ENCODE measurements at regions not wholly inside any gene's neighbourhood (a gene's known extent, or its start where the extent isn't known, plus 50 kb on each side); places are given as distances from the start of the nearest gene placed in this dataset.
"Not testable (repeated sequence)": the region's sequence is repeated elsewhere in the genome, so short reads cannot be mapped to it uniquely, and the experiment has no call there.

DNA sequence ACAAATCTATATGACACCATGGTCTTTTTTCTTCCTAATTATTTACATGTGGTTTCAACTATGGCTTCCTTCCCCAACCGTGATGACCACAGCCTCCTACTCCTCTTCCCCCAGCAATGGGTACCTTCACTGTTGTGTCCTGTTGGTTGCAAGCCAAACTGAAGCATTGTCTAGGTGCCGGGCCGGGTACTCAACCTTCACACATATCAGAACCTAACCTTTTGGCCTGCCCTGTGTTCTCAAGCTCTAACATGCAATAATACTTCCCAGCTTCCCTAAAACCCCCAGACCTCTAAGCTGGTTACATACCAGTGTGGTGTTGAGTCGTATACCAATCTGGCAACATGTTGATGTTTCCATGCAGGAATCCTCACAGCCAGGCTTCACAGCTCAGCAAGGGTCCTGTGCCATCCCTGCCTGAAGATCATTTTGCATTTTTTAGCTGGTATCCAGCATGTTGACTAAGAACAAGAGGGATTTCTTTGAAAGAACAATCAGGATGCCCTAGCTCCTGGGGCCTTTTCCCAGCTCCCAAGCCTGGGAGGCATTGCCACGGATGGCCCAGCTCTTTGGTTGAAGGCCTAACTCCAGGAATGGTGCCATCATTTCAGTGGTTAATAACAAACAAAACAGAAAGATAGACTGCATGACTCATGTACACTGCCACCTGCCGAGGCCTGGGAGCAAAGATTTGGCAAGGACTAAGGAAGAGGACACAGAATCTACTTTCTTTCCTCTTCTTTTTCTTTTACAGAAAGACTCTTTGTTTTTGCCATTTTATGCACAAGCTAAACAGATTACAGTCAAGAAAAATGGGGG lies 373.7 kb upstream of the SALL1 start:
- no peak for DNase-seq

DNA sequence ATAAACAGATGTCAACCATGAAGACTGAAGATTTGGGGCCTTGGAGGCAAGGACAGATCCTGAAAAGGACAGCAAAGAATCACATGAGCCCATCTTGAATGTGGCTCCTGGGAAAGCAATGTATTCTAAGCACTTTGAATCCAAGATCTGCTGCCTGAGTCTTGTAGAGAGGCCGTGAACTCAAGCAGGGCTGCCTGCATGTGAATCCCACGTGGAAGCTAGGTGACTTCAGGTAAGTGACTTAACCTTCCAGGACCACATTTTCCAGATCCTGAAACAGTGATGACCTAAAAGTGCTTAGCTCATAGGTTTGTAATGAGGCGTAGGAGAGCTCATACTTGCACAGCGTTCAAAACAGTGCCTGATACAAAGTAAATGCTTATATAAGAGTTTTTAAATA lies 373.0 kb upstream of the SALL1 start:
- no peak for DNase-seq

DNA sequence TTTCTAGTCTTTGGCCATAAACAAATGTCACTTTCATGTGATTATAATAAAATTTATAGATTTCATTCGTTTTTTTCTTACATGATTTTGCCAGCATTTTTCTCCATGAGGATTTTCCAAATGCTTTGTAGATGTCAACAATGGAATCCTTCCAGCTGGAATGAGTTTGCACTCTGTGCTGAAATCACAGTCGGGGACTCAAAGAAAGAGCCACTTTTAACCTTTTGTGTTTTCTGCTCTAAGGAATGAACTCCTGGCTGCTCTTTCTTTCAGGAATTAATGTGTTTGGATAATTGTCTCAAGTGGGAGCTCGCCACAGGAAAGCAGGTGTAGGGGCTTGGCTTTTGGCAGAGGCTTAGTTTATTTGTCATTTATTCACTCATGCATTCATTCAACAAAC lies 372.3 kb upstream of the SALL1 start:
- no peak for DNase-seq

DNA sequence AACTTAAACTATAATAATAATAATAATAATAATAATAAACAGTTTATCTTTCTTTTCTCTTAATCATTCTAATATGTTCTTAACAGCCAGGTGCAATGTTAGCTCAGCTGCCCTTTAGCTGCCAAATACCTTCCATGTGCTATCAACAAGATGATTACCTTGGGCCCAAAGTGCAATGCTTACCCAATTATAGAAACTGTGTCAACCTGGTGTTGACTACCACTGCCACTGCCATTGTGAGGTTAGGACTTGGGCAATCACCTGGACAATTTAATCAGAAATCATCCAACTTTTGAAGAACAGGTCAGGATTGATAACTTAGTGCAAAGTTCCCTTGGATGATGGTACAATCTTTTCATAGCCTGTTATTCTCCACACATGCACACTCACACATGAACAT lies 371.8 kb upstream of the SALL1 start:
- DNase-seq = no peak

DNA sequence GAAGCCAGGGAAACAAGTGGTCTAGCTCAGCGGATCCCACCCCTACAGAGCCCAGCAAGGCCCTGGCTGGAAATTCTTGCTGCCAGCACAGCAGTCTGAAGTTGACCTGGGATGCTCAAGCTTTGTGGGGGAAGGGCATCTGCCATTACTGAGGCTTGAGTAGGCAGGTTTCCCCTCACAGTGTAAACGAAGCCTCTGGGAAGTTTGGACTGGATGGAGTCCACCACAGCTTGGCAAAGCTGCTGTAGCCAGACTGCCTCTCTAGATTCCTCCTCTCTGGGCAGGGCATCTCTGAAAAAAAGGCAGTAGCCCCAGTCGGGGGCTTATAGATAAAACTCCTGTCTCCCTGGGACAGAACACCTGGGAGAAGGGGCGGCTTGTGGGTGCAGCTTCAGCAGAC lies 365.9 kb upstream of the SALL1 start:
- not testable (repeated sequence) for DNase-seq

DNA sequence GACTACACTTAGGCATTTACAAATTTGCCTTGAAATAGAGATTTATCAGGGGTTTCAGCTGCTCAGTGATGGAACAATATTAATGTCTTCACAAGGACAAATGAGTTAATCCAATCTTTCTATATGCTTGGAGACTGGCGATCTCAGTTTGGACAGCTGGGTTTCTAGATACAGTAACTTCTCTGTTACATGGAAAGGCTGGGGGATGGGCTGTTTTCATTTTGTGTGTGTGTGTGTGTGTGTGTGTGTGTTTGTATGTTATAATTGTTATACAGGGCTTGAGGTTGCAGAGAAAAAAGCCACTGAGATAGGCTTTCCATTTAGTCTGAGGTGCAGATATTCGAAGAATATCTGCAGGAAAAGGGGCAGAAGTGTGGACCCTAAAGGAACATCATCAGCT lies 359.3 kb upstream of the SALL1 start:
- DNase-seq = no peak

DNA sequence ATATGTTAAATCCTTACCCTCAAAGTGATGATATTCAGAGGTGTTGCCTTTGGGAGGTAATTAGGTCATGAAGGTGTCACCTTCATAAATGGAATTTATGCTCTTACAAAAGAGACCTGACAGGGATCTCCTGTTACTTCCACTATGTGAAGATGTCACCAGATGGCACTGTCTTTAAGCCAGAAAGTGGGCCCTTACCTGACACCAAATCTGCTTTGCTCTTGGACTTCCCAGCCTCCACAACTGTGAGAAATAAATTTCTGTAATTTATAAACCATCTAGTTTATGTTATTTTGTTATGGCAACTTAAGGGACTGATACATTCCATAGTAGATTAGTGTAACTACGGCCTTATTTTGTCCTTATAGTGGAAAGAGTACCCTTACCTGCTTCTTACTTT lies 358.3 kb upstream of the SALL1 start:
- no peak for DNase-seq

DNA sequence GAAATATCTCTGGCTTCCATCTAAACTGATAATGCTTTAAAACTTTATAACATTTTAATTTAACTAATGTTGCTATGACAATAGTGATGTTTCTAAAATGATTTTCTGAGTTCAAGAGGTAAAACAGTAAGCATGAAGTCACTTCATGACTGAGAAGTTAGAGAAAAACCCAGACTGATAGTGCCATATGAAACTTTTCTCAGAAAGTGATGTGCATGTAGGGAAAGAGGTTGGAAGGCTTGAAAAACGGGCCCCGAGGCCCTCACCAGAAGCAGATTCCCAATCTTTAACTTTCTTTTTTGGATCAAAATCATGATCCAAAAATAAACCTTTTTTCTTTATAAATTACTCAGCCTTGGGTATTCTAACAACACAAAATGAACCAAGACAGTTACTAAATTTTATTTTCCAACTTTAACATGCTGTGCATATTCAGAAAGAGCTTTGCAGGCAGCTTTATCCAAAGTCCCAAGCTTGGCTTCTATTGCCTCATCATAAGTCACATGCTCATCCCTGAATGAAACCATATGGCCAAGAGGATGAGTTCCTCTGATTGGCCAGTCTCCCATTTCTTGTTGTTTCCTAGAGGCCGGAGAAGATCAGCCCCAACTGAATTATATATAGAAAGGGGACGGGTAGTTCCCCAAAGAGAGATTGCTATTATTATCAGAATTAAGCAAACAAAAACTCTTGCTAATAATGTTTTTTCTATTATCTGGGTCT lies 357.6 kb upstream of the SALL1 start:
- DNase-seq = no peak

DNA sequence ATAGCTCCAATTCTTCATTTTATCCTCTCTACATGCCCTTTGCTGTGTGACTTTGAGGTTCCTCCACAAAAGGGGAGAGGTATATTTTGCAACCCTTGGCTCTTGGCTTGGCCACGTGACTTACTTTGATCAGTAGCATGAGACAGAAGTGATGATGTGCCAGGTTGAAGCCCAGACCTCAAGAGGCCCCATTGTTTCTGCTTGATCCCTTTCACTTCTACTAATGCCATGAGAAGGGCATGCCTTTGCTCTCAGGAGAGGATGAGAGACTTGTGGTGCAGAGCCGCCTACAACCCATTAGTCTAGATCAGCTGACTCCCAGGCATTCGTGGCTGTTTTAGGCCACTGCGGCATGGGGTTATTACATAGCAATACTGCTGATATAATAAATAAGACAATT lies 356.2 kb upstream of the SALL1 start:
- no peak for DNase-seq

DNA sequence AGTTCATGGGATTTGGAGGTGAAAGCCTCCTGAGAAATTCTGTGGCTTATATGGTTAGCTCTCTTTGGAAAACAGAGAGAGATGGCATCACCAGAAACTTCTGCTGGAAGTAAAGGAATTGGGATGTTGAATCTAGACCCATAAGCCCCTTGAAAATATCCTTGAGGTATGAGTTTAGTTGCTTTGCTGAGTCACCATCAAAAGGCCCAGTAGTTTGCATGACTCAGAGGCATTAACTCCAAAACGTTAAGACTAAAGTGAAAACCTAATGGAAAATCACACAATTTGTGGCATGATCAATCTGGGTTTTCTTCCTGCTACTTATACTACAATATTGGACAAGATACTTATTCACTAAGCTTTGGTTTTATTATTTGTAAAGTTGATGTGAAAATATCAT lies 349.2 kb upstream of the SALL1 start:
- DNase-seq = no peak

DNA sequence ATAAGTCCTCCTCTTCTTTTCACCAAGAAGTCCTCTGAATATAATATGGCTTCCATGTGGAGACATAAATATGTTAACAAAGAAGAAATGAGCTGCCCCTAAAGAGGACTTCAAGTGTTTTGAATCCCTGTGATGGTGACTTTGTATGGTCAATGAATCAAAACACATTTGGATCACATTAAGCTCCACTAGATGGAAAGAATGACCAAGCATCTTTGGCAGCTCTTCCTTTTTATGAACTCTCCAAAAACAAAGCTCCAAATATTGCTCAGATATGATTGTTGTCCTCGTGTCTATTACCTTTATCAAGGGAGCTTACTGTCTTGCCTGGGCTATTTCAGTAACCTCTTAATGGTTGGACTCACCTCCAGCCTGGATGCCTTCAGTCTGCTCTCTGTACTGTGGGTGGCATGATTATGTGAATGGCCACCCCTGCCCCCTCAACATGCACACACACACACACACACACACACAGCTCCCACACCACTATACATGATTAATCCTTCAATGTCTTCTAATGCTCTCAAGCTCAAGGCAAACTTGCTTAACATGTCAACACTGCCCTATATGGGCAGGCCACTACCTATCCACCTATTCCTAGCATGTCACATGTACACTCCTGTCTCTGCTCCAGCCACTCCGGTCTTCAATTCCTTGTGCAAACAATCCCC lies 346.6 kb upstream of the SALL1 start:
- DNase-seq = no peak

DNA sequence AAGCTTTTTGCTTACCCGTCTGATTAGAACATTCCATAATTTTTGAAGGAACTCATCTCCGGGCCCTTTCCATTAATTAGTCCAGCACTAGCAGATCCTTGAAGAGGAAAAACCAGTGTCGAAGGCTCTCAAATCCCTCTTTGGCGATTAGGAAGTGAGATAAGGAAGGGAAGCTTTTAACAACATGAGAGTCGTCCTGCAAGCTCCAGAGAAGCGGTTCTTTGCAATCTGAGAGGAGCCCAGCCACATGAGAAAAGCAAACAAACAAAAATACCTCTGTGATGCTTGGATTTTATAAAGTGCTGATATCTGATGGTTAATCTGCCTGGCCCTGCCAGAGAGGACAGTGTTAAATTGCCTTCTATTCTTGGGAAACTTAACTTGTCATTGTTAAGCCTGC lies 339.8 kb upstream of the SALL1 start:
- DNase-seq = no peak

DNA sequence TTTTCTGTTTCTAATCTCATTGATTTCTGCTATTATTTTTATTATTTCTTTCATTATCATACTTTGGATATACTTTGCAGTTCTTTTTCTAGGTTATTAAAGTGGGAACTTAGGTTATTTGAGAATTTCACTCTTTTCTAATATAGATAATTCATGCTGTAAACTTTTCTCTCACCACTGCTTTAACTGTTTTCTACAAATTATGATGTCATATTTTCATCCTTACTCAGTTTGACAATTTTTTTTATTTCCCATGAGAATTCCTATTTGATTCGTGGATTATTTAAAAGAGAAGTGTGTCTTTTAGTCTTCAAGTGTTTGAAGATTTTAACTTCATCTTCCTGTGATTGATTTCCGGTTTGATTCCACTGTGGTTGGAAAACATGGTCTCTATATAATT lies 336.8 kb upstream of the SALL1 start:
- DNase-seq = no peak

DNA sequence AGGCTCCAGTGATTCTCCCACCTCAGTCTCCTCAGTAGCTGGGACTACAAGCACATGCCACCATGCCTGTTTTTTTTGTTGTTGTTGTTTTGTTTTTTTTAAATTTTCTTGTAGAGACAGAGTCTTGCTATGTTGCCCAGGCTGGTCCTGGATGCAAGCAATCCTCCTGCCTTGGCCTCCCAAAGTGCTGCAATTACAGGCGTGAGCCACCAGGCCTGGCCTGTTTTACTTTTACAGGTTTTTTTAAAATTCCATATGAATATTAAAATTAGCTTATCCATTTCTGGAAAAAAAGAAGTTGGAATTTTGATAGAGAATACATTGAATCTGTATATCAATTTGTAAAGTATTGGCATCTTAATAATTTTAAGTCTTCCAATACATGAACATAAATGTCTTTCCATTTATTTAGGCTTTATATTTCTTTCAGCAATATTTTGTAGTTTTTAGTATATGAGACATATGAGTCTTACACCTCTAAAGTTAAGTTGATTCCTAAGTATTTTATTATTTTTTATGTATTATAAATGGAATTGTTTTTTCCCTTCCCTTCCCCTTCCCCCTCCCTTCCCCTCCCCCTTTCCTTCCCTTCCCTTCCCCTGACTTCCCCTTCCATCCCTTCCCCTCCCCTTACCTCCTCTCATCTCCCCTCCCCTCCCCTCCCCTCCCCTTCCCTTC lies 323.5 kb upstream of the SALL1 start:
- DNase-seq = no peak

DNA sequence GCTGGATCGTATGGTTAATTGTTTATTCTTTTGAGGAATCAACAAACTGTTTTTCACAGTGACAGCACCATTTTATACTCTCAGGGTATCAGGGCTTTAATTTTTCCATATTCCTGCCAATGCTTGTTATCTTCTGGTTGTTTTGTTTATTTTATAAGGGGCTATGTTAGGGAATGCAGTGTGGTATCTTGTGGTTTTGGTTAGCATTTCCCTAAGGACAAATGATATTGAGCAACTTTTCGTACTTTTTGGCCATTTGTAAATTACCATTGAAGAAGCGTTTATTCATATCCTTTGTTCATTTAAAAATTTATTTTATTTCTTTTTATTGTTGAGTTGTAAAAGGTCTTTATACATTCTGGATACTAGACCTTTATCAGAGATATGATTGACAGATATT lies 322.0 kb upstream of the SALL1 start:
- DNase-seq = no peak

DNA sequence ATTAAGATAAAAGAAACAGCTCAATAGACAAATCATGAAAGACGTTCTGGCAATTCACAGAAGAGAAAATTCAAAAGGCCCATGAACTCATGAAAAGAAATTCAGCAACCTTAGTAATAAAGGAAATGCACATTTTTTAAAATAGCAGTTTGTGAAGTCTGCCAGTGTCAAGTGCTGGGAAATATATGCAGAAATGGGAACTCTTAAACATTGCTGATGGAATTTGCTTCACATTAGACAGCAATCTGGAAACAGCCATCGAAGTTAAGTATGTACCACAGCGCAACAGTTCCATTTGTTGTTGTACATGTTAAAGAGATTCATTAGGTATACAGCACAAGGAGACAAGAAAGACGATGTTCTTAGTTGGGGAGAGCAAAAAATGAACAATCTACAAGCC lies 319.4 kb upstream of the SALL1 start:
- DNase-seq = no peak

DNA sequence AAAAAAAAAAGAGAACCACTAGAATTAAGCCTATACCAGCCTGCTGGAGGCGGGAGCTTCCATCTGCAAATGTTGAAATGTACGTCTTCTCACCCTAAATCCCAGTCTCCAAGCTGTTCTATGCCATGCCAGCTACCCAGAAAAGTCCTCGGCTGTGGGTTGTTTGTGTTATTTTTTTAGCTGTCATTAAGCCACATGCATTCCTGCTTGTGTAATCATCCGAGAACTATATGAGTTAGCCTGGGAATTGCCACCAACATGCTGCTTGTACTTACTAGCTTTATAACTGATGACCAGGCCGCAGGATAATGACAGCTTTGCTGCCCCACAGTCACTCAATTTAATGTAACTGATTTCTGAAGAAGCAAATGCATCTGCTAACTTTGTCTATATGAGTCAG lies 313.9 kb upstream of the SALL1 start:
- no peak for DNase-seq

DNA sequence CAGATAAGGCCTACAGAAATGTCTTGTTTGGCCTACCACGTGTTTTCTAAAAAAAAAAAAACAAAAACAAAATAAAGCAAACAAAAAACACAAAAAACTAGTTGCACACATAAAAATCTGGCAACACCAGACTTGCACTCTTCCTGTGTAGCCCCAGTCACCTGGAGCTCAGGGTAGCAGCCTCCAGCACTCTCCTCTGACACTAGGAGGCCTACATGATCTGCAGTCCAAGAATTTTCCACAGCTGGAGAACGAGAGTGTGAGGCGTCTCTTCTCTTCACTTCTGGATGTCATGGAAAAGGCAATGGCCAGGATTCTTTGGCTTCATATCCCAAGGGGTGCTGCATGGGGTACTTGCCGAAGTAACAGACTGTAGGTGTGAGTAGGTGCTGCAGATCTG lies 310.2 kb upstream of the SALL1 start:
- DNase-seq = no peak

DNA sequence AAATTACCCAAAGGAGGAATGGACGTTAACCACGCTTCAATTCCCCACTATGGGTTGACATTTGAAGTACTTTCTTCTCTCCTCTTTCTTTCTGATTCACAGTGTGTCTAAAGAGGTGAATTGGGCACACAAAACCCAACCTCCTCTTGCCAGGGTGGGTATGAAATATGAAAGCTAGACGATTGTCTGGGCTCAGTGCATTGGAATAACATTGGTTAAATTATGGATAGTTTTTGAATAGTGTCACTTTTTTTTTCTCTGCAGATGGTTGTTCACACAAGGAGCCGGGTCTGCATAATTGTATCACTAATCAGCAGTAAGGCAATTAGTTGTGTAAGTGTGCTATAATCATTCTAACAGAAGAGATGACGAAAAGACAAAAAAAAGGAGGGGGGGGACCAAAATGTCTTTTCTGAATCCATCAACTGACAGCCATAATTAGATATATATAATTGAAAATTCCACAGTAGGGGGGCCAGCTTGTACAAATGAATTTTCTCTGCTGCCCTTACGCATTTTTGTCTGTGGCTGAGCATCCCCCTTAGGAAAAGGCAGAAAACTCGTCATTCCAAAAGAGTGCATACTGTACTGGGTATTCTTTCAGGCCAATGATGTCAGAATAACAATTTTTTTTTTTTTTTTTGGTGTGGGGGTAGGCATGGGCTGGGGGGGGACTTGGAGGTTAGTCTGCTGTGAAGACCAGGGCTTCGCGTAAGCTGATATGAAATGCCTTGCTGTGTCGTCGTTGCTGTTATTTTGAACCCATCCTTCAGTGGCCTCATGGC lies 307.5 kb upstream of the SALL1 start:
- DNase-seq = no peak

DNA sequence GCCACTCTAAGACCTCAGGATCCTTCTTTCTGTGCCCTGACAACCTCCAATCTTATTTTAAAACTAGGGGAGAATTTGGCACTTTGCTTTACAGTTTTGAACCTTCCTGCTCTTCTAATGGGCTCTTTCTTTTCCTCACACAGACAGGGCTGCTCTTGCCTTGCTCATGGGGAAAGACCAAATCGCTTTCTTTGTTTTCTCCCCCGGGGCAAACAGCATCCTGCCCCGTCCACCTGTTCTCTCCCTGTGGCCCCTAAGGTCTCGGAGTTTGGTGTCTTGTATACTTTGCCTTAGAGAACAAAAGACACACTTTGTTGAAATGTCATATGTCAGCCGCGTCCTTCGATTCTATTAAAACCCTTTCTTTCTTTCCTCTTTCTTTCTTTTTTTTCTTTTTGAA lies 306.7 kb upstream of the SALL1 start:
- no peak for DNase-seq

DNA sequence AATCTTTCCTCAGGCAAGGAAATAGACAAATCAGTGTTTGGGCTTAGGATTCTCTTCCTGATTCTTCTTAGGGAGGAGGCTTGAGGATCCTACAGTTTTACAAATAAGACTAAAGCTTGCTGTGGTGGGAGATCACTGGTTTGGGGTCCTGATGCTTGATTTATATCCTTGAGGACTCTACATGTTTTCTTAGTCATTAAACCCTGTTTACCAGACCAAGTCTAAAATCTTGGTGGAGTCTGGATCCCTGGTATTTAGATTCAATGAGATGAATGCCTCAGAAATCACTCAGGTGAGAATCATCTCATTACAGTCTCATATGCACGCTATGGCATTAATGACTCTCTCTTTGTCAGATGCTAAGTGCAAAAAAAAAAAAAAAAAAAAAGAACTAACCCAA lies 304.3 kb upstream of the SALL1 start:
- DNase-seq = no peak

DNA sequence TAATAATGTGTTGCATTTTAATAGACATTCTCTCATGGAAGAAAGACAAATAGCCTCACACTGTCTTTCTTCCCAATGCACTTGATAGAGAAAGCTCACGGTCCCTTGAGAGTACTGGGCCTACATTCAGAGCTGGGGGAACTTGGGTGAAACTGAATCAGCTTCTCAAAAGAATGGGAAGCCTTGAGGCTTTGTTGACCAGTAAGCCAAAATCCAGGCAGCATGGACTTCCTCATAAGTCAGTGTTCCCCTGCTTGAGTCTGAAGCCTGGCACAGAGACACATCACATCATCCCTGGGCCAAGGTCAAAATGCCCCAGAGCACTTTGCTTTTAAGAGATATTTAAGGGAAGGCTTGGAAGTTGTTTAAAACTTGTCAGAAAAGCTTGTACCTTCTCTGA lies 302.2 kb upstream of the SALL1 start:
- DNase-seq = no peak

DNA sequence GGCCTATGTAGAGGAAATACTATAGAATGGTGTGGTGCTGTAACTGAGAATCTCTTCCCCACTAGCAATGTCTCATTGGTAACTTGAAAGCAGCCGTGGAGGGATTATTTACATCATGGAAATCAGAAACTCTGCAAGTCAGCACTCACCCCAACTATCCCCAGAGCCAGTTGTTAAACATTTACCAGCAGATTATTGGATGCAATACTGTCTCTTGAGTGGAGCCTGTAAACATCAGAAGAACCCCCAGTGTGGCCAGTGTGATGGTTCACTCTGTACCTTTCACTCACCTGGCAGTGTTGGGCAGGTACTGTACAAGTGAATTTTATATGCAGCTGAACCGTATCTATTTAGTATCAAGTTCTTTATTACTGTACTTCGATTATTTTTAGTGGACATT lies 299.8 kb upstream of the SALL1 start:
- DNase-seq = no peak

Data from NCI-H1436 treated with DMSO at 0.1 percent for 48 hours (cell line).